Thyroid gland (tissue), 4 donors: ENCODE measurements at regions not wholly inside any gene's neighbourhood (a gene's known extent, or its start where the extent isn't known, plus 50 kb on each side); places are given as distances from the start of the nearest gene placed in this dataset.

ENCODE experiments used
- DNase-seq, 2 donors: peaks; one replicate each; pipeline ENCODE4 v3.0.0-alpha.2; 2019
- H3K27ac ChIP-seq, 3 donors: fragments of 200-600 bp; sonication (generic); 1 replicate in 2 of 3; 2 replicates in 1 of 3; pipeline ENCODE4 v1.5.1; 2016 to 2019; ENCODE audit warnings: mild to moderate bottlenecking in 1 of 3, moderate library complexity in 1 of 3
- H3K27me3 ChIP-seq: fragments of 200-600 bp; sonication (generic); one replicate; pipeline ENCODE4 v1.5.1; 2019
- H3K36me3 ChIP-seq, 2 donors: fragments of 200-600 bp; sonication (generic); one replicate each; pipeline ENCODE4 v1.5.1; 2016 to 2019
- H3K4me1 ChIP-seq, 2 donors: fragments of 200-600 bp; sonication (generic); one replicate each; pipeline ENCODE4 v1.5.1; 2017 to 2019
- H3K4me3 ChIP-seq, 3 donors: fragments of 200-600 bp; sonication (generic); replicated peaks in 1 of 3; 1 replicate in 2 of 3; 2 replicates in 1 of 3; pipeline ENCODE4 v1.5.1; 2016; ENCODE audit warnings: mild to moderate bottlenecking in 1 of 3
- H3K9me3 ChIP-seq: fragments of 200-600 bp; sonication (generic); one replicate; pipeline ENCODE4 v1.5.1; 2017
- CTCF ChIP-seq, 6 experiments: fragments of 200-600 bp in 3 of 6; fragments of 450-650 bp in 3 of 6; sonication (generic) in 3 of 6; IDR thresholded peaks; one replicate each; pipeline ENCODE4 v1.5.1; 2016 to 2019; ENCODE audit warnings: antibody characterized with exemption in 6 of 6, mild to moderate bottlenecking in 2 of 6, inconsistent platforms in 1 of 6, moderate library complexity in 1 of 6
- POLR2A ChIP-seq, 2 donors: fragments of 450-650 bp; IDR thresholded peaks; one replicate each; pipeline ENCODE4 v1.6.1; 2017; ENCODE audit warnings: antibody characterized with exemption in 2 of 2, mild to moderate bottlenecking in 2 of 2, moderate library complexity in 1 of 2
- WGBS, 2 donors: methylation state at CpG; one replicate each; pipeline ENCODE4 v1.1.5; 2017; 5-methylcytosine and 5-hydroxymethylcytosine counted together
- intact Hi-C: fragments of 100-400 bp; cut with DNase I; formaldehyde crosslinking; loops from one replicate; pipeline ENCODE4 v1.15.1; 2023

DNA sequence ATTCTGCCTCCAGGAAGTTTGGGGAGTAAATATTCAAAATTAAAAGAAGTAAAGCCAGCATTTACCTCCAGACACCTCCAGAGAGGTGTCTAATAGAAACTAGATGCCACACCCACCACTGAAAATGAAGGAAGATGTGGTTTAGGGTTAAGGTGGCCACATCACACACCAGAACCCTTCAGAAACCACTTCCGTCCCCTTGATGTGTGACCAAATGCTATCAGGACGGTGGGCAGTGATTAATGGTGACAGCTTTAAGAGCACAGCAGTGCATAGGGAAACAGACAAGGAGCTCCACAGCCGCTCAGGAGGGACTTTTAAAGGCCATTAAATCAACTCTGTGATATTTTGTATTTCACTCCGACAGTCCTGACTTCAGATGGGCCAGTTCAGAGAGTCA is 295.2 kb downstream of the BRINP1 start:
- Histone ChIP-seq H3K36me3 (no peaks in the 10 kb centered on the region), H3K27ac (no peak overlapping the region), H3K9me3 (no peaks in the 10 kb centered on the region), H3K4me3 (no peak overlapping the region), H3K4me1 (no peaks in the 10 kb centered on the region), H3K27me3 (no peaks in the 10 kb centered on the region)
- TF ChIP-seq POLR2A (IDR thresholded peaks at IDR 0.05): no peak
- no peak for TF ChIP-seq CTCF (IDR thresholded peaks at IDR 0.05)
- intact Hi-C loops: no loop called here
- DNase-seq: no peak
- 67 to 78% methylated on average over 4 of the region's 4 CpGs for WGBS, 2 donors

GRCh38 chr9:119078015-119078414 is 291.2 kb downstream of the BRINP1 start:
- intact Hi-C loops: no loop called here
- no peak for DNase-seq
- H3K4me1 ChIP-seq: no peaks in the 10 kb centered on the region
- no peak for TF ChIP-seq CTCF (IDR thresholded peaks at IDR 0.05)
- no peak for TF ChIP-seq POLR2A (IDR thresholded peaks at IDR 0.05)
- no peak overlapping the region for H3K27ac ChIP-seq
- H3K4me3 ChIP-seq: no peak overlapping the region
- H3K36me3 ChIP-seq: no peaks in the 10 kb centered on the region
- H3K9me3 ChIP-seq: no peaks in the 10 kb centered on the region
- WGBS, 2 donors: 74 to 83% methylated on average over 1 of the region's 1 CpG
- no peaks in the 10 kb centered on the region for H3K27me3 ChIP-seq

GRCh38 chr9:119083673-119084072 is 285.6 kb downstream of the BRINP1 start:
- Histone ChIP-seq H3K27ac (no peak overlapping the region), H3K4me1 (no peaks in the 10 kb centered on the region), H3K9me3 (no peaks in the 10 kb centered on the region), H3K4me3 (no peak overlapping the region), H3K36me3 (no peaks in the 10 kb centered on the region), H3K27me3 (no peaks in the 10 kb centered on the region)
- TF ChIP-seq POLR2A (IDR thresholded peaks at IDR 0.05) (no peak), CTCF (IDR thresholded peaks at IDR 0.05) (no peak)
- 64 to 83% methylated on average over 3 of the region's 3 CpGs for WGBS, 2 donors
- DNase-seq: no peak
- intact Hi-C loops: no loop called here

- TF ChIP-seq CTCF (IDR thresholded peaks at IDR 0.05): no peak
- no peak for TF ChIP-seq POLR2A (IDR thresholded peaks at IDR 0.05)
- H3K27me3 ChIP-seq: no peaks in the 10 kb centered on the region
- WGBS, 2 donors: 91 to 94% methylated on average over 1 of the region's 1 CpG
- no peak overlapping the region for H3K27ac ChIP-seq
- no peak for DNase-seq
- no peak overlapping the region for H3K4me3 ChIP-seq
- no peaks in the 10 kb centered on the region for H3K4me1 ChIP-seq
- intact Hi-C loops: no loop called here
- H3K9me3 ChIP-seq: no peaks in the 10 kb centered on the region
- no peaks in the 10 kb centered on the region for H3K36me3 ChIP-seq
Observed at GRCh38 chr9:119086590-119086989, 282.6 kb downstream of the BRINP1 start.

- no peak for TF ChIP-seq POLR2A (IDR thresholded peaks at IDR 0.05)
- no peak for TF ChIP-seq CTCF (IDR thresholded peaks at IDR 0.05)
- Histone ChIP-seq H3K27ac (no peak overlapping the region), H3K4me1 (no peaks in the 10 kb centered on the region), H3K4me3 (no peak overlapping the region), H3K27me3 (no peaks in the 10 kb centered on the region), H3K36me3 (no peaks in the 10 kb centered on the region), H3K9me3 (no peaks in the 10 kb centered on the region)
- intact Hi-C loops: no loop called here
- no peak for DNase-seq
- 86 to 90% methylated on average over 5 of the region's 5 CpGs for WGBS, 2 donors
Observed at GRCh38 chr9:119088002-119088547, 281.2 kb downstream of the BRINP1 start.
